ENCODE measurements at regions not wholly inside any gene's neighbourhood (a gene's known extent, or its start where the extent isn't known, plus 50 kb on each side); places are given as distances from the start of the nearest gene placed in this dataset.

DNA sequence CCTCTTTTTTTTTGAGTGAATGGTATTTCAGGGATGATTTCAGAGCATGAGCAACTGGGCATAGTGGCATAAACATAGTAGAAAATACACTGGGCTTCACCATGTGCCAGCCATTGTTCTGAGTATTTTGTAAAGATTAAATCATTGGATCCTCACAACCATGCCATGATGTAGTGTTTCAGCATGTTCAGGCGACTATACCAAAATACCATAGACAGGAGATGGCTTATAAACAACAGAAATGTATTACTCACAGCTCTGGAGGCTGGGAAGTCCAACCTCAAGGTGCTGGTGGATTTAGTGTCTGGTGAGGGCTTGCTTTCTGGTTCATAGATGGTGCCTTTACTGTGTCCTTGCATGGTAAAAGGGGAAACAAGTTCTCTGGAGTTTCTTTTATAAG is 101.5 kb upstream of the KL start:
- H4K20me1 ChIP-seq (ENCODE audit: insufficient read depth), result no peaks in the 10 kb centered on the region
- H3K27me3 ChIP-seq (ENCODE audit: insufficient read depth, low read depth), result no peaks in the 10 kb centered on the region
- no peaks in the 10 kb centered on the region for H3K36me3 ChIP-seq (ENCODE audit: low read depth)
- H3K27ac ChIP-seq, result no peak overlapping the region
- no peak overlapping the region for H2AFZ ChIP-seq
- H3F3A ChIP-seq (ENCODE audit: insufficient read depth, low read depth), result no peaks in the 10 kb centered on the region
- H3K9me2 ChIP-seq (ENCODE audit: insufficient read depth), result no peaks in the 10 kb centered on the region
- intact Hi-C loops (cut with micrococcal nuclease; ENCODE audit: unreplicated experiment), result no loop called here
- H3K79me2 ChIP-seq (ENCODE audit: low read depth), result no peaks in the 10 kb centered on the region
- TF ChIP-seq, protein P1, sequence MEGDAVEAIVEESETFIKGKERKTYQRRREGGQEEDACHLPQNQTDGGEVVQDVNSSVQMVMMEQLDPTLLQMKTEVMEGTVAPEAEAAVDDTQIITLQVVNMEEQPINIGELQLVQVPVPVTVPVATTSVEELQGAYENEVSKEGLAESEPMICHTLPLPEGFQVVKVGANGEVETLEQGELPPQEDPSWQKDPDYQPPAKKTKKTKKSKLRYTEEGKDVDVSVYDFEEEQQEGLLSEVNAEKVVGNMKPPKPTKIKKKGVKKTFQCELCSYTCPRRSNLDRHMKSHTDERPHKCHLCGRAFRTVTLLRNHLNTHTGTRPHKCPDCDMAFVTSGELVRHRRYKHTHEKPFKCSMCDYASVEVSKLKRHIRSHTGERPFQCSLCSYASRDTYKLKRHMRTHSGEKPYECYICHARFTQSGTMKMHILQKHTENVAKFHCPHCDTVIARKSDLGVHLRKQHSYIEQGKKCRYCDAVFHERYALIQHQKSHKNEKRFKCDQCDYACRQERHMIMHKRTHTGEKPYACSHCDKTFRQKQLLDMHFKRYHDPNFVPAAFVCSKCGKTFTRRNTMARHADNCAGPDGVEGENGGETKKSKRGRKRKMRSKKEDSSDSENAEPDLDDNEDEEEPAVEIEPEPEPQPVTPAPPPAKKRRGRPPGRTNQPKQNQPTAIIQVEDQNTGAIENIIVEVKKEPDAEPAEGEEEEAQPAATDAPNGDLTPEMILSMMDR (conservative IDR thresholded peaks at IDR 0.05), result no peak
- TF ChIP-seq EZH2 (IDR thresholded peaks at IDR 0.05; ENCODE audit: low read depth), result no peak
- H3K4me3 ChIP-seq, result no peak overlapping the region
- ChIA-PET CTCF (interaction anchor here (0.6 kb wide), 1 partner anchor 264 kb away, joined by 3 read pairs; no protein-coding TSS in a partner anchor), POLR2A (ENCODE audit: unreplicated experiment) (no interaction called here)
- H3K4me1 ChIP-seq (replicated peaks; ENCODE audit: insufficient read depth), result peaks cover 12% of the 10 kb centered on the region; the same call in 1 of the 2 replicates
- H3K9me3 ChIP-seq (ENCODE audit: insufficient read depth, low read depth), result peaks cover 10% of the 10 kb centered on the region; the same call in 1 of the 2 replicates
- DNase-seq, result no peak
- no peak overlapping the region for H3K4me2 ChIP-seq
- no TSS peak for BruUV-seq (replicated peaks)

DNA sequence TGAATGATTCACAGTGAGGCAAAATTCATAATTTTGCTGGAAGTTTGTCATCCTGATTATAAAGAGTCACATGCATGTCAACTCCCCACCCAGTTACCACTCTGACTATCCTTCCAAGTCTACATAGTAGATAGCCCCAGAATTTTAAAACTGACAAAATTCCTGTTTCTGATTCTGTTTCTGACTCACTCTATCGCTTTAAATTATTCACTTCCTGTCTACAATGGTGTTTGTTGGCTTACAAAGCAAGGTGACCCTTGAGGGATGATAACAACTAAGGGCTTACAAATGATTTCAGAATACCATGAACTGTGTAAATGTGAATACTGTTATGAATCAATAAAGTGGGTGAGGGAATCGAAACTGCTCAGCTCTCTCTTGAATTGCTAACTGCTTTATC is 98.7 kb upstream of the KL start:
- Histone ChIP-seq H3K27ac (no peak overlapping the region), H3K4me3 (no peak overlapping the region), H3K27me3 (ENCODE audit: insufficient read depth, low read depth) (no peaks in the 10 kb centered on the region), H3K4me1 (replicated peaks; ENCODE audit: insufficient read depth) (no peaks in the 10 kb centered on the region), H4K20me1 (ENCODE audit: insufficient read depth) (no peaks in the 10 kb centered on the region), H2AFZ (no peak overlapping the region), H3K9me3 (ENCODE audit: insufficient read depth, low read depth) (peaks cover 10% of the 10 kb centered on the region; the same call in 1 of the 2 replicates), H3K4me2 (no peak overlapping the region), H3K9me2 (ENCODE audit: insufficient read depth) (no peaks in the 10 kb centered on the region), H3K36me3 (ENCODE audit: low read depth) (no peaks in the 10 kb centered on the region), H3K79me2 (ENCODE audit: low read depth) (no peaks in the 10 kb centered on the region), H3F3A (ENCODE audit: insufficient read depth, low read depth) (no peaks in the 10 kb centered on the region)
- DNase-seq, result no peak
- TF ChIP-seq, protein P1 (conservative IDR thresholded peaks at IDR 0.05), result no peak
- no peak for TF ChIP-seq EZH2 (IDR thresholded peaks at IDR 0.05; ENCODE audit: low read depth)
- ChIA-PET POLR2A (ENCODE audit: unreplicated experiment) (no interaction called here), CTCF (no interaction called here)
- BruUV-seq (replicated peaks), result no TSS peak
- intact Hi-C loops (cut with micrococcal nuclease; ENCODE audit: unreplicated experiment), result no loop called here

DNA sequence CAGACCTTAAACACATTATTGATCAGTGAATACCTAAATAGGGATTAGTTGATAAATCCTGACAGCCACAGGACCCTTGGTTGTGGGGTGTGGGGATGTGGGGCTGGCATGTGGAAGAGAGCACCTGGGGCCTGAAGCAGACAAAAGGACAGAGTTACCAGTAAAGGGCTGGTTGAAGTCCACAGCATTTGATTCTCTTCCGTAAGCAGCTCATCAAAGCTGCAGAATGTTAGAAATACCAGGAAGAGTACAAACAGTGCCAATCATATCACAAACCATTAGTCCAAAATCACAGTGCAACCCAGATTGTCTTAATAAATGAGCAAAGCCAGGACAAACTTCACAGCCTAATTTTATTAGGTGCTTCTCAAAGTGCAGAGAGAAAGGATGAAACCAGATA is 92.5 kb upstream of the KL start:
- BruUV-seq (replicated peaks), result no TSS peak
- no peak overlapping the region for H3K4me3 ChIP-seq
- intact Hi-C loops (cut with micrococcal nuclease; ENCODE audit: unreplicated experiment), result no loop called here
- CTCF ChIA-PET, result interaction anchor here (0.6 kb wide), 1 partner anchor 11 kb away, joined by 3 read pairs; no protein-coding TSS in a partner anchor
- H3K4me1 ChIP-seq (replicated peaks; ENCODE audit: insufficient read depth), result 0 out of 2 replicates have a peak, but pooled peaks cover 6% of the 10 kb centered on the region
- H3K4me2 ChIP-seq, result no peak overlapping the region
- no peaks in the 10 kb centered on the region for H3K9me2 ChIP-seq (ENCODE audit: insufficient read depth)
- H3F3A ChIP-seq (ENCODE audit: insufficient read depth, low read depth), result no peaks in the 10 kb centered on the region
- H2AFZ ChIP-seq, result no peak overlapping the region
- H3K9me3 ChIP-seq (ENCODE audit: insufficient read depth, low read depth), result no peaks in the 10 kb centered on the region
- DNase-seq, result no peak
- no peaks in the 10 kb centered on the region for H4K20me1 ChIP-seq (ENCODE audit: insufficient read depth)
- H3K79me2 ChIP-seq (ENCODE audit: low read depth), result no peaks in the 10 kb centered on the region
- POLR2A ChIA-PET (ENCODE audit: unreplicated experiment), result no interaction called here
- TF ChIP-seq, protein P1 (conservative IDR thresholded peaks at IDR 0.05), result no peak
- no peak for TF ChIP-seq EZH2 (IDR thresholded peaks at IDR 0.05; ENCODE audit: low read depth)
- H3K27ac ChIP-seq, result no peak overlapping the region
- no peaks in the 10 kb centered on the region for H3K36me3 ChIP-seq (ENCODE audit: low read depth)
- H3K27me3 ChIP-seq (ENCODE audit: insufficient read depth, low read depth), result no peaks in the 10 kb centered on the region
